Middle frontal gyrus (tissue), 1 donor: ENCODE measurements at regions not wholly inside any gene's neighbourhood (a gene's known extent, or its start where the extent isn't known, plus 50 kb on each side); places are given as distances from the start of the nearest gene placed in this dataset.

Experiments used
- DNase-seq: peaks from one replicate; pipeline ENCODE4 v3.0.0-alpha.2; 2015; ENCODE audit warnings: low spot score; ENCODE audit errors: extremely low spot score

GRCh38 chr16:79672524-79672923, 72.0 kb upstream of the MAF start:
- DNase-seq, result no peak

GRCh38 chr16:79668502-79668901, 68.0 kb upstream of the MAF start:
- DNase-seq, result no peak

GRCh38 chr16:79665970-79666369, 65.4 kb upstream of the MAF start:
- DNase-seq, result no peak

GRCh38 chr16:79664407-79664806, 63.9 kb upstream of the MAF start:
- no peak for DNase-seq

- no peak for DNase-seq
Observed at GRCh38 chr16:79662669-79663313, 62.3 kb upstream of the MAF start.

- DNase-seq, result no peak
Observed at GRCh38 chr16:79662122-79662521, 61.6 kb upstream of the MAF start.

GRCh38 chr16:79661578-79661977, 61.0 kb upstream of the MAF start:
- DNase-seq, result no peak

GRCh38 chr16:79659344-79659743, 58.8 kb upstream of the MAF start:
- DNase-seq, result no peak

- no peak for DNase-seq
Observed at GRCh38 chr16:79658301-79659033, 57.9 kb upstream of the MAF start.

- DNase-seq, result no peak
Observed at GRCh38 chr16:79656553-79657115, 56.1 kb upstream of the MAF start.

GRCh38 chr16:79653373-79653891, 52.9 kb upstream of the MAF start:
- no peak for DNase-seq

GRCh38 chr16:79651363-79651762, 50.8 kb upstream of the MAF start:
- peak; percentile 11 for DNase-seq
